ENCODE measurements at regions not wholly inside any gene's neighbourhood (a gene's known extent, or its start where the extent isn't known, plus 50 kb on each side); places are given as distances from the start of the nearest gene placed in this dataset.
A peak's percentile ranks its signal among the peaks of the same experiment; 100 is the strongest.

- no peak for DNase-seq
Observed at GRCh38 chr14:61953602-61954001, 191.4 kb downstream of the SNAPC1 start.

DNA sequence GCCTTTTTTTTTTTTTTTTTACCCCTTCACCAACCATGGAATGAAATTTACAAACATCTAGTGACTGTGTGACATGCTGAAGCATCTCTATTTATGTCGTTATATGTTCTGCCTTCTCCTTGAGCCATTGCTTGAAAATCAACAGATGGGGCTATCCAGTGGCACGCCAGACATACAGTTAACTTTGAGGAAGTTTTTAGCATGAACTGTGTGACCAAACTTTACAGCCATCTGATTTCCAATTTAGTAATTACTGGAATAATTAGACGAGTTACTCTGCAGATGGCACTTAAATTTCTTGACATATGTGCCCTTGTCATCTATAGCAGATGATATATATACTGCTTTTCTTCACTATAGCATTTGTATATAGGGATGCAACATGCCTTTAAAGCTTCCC, 192.1 kb downstream of the SNAPC1 start:
- DNase-seq: no peak

- DNase-seq: no peak
Observed at GRCh38 chr14:61956517-61956916, 194.3 kb downstream of the SNAPC1 start.

DNA sequence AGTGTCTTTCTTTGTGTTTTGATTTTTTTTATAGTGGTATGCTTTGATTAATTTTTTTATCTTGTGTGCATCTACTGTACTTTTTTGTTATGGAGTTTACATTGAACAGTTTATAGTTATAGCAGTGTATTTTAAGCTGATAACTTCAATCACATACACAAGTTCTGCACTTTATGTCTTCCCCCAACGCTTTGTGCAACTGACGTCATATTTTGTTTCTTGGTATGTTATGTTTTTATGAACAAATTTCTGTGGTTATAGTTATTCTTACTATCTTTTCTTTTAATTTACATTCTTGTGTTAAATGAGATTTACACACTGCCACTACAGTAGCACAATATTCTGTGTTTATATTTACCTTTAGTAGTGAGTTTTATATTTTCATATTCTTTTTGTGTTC, 197.1 kb downstream of the SNAPC1 start:
- no peak for DNase-seq

DNA sequence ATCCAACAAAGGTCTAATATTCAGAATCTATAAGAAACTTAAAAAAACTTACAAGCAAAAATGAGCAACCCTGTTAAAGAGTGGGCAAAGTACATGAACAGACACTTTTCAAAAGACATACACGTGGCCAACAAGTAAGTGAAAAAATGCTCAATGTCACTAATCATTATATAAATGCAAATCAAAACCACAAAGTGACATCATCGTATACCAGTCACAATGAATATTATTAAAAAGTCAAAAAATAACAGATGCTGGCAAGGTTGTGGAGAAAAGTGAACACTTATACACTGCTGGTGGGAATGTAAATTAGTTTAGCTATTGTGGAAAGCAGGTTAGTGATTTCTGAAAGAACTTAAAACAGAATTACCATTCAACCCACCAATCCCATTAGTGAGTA, 199.1 kb downstream of the SNAPC1 start:
- DNase-seq: no peak

GRCh38 chr14:61963926-61964325, 201.7 kb downstream of the SNAPC1 start:
- no peak for DNase-seq

- peak; percentile 57 for DNase-seq
Observed at GRCh38 chr14:61965030-61965745, 203.0 kb downstream of the SNAPC1 start.

- no peak for DNase-seq
Observed at GRCh38 chr14:61968207-61968606, 206.0 kb downstream of the SNAPC1 start.

DNA sequence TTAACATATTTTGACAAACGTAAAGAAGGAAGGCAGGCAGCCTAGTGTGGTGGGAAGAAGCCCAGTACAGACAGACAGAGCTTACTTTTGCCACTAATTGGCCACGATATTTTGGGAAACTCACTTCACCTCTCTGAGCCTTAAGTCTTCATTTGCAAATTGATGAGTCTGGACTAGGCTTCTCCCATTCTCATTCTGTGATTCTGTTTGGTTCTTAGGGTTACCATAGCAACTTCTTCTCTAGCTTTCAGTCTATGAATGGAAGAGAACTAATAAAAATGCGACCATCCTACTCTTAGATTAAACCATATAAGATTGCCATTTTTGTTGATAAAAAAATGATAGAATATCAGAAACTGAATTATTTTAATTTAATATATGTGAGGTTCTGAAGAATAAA, 210.5 kb downstream of the SNAPC1 start:
- no peak for DNase-seq

DNA sequence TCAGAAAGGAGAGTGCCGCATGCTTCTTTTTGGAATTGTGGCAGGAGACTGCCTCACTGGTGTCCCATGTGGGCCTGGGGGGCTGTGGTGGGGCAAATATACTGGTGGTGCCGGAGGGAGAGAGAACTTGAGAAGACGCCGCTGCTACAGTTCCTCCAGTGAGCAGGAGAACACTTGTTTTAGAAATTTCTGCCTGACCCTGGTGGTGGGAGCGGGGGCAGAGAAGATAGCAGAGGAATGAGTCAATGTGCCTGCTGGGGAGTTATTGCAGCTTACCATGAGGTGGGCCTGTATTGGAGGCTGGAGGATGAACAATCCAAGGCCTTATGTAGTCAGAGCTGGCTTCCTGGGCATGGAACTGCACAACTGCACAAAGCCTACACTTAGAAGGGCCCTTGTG, 211.8 kb downstream of the SNAPC1 start:
- peak; percentile 7 for DNase-seq

DNA sequence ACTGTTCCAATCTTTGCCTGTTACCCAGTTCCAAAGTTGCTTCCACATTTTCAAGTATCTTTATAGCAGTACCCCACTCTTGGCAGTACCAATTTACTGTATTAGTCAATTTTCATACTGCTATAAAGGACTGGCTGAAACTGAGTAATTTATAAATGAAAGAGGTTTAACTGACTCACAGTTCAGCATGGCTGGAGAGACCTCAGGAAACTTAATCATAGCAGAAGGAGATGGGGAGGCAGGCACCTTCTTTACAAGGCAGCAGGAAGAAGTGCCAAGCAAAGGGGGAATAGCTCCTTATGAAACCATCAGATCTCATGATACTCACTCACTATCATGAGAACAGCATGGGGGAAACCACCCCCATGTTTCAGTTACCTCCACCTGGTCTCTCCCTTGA, 215.0 kb downstream of the SNAPC1 start:
- no peak for DNase-seq

DNA sequence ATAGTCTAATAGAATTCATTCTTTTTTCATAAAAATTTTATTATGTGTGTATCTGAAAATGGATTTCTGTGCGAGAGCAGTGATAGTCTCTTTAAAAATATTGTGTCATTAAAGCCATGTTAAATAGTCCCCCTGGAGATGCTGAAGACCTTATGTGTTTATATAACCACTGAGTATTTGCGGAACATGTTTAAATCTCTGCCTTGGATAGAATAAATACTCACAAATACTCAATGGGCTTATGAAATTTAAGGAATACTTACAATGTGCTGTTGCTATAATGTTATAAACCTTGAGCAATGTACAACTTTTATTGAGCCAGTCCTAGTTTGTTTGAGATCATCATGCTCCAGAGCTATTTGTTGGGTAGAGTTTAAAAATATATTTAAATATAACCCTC, 226.0 kb downstream of the SNAPC1 start:
- no peak for DNase-seq

DNA sequence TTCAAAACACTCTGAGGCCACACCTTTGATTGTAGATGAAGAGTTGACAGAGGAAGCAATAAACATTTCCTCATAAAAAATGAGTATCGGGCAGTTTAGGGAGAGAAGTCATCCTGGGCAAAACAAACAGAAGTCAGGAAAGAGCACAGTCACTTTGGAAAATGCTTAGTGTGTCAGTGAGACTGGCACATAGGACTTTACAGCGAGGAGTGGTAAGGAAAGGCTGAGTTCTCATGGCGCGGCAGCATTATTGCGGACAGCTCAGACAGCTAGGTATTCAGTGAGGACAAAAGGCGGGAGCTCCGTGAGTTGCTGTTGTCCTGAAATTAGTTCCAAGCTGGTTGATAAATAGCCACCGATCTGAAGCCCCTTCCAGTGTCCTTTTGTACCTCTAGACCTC, 229.9 kb downstream of the SNAPC1 start:
- DNase-seq: no peak

GRCh38 chr14:61992926-61993325, 230.7 kb downstream of the SNAPC1 start:
- no peak for DNase-seq

- DNase-seq: no peak
Observed at GRCh38 chr14:61994589-61994988, 232.4 kb downstream of the SNAPC1 start.

DNA sequence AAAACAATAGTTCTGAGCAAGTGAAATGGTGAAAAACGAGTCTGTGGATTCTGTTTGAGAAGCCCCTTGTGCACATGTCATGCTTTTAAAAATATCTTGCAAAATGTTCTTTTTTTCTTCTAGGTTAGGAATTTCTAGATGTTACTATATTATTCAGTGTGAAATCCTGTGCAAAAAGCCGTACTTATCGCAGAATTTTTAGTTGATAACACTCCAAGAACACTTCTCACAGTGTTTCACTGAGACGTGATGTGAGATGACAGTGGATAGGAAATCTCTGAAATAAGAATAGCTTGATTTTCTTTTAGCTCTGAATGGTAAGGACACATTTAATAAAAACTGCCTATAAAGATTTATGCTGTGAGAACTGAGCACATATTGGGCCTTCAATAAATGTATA, 234.5 kb downstream of the SNAPC1 start:
- no peak for DNase-seq

DNA sequence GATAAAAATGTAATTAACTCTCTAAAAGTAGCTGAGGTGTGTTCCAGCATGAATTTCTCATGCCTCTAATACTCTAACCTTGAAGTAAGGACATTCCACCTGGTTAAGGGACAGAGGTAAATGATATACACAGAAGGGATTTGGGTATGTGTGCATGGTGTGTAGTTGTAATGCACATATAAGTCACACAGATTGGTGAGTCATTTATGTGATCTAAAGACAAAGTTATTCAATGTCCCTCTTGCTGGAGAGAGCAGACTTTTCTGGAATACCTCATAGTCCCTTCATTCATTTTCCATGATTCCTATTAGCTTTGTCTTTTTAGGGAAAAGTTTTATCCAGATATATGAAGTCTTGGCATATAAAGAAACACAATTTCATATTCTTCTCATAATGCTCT, 234.9 kb downstream of the SNAPC1 start:
- no peak for DNase-seq

DNA sequence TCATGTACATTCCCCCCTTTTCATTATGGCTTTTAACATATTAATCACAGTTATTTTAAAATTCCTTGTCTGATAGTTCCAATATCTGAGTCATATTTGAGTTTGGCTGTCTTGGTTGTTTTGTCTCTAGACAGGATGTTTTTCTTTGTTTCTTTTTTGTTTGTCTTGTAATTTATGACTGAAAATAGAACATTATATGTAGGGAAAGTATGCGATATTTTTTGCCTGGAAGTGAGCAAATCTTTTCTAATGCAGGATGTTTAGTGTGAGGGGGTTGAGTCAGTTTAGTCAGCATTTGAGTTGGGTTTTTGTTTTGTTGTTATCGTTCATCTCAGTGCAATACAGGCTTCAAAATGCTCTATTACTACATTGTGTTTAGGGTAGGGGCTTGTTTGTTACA, 239.7 kb downstream of the SNAPC1 start:
- DNase-seq: no peak

- DNase-seq: no peak
Observed at GRCh38 chr14:62002642-62003041, 240.4 kb downstream of the SNAPC1 start.

GRCh38 chr14:62003701-62004100, 241.5 kb downstream of the SNAPC1 start:
- DNase-seq: no peak

DNA sequence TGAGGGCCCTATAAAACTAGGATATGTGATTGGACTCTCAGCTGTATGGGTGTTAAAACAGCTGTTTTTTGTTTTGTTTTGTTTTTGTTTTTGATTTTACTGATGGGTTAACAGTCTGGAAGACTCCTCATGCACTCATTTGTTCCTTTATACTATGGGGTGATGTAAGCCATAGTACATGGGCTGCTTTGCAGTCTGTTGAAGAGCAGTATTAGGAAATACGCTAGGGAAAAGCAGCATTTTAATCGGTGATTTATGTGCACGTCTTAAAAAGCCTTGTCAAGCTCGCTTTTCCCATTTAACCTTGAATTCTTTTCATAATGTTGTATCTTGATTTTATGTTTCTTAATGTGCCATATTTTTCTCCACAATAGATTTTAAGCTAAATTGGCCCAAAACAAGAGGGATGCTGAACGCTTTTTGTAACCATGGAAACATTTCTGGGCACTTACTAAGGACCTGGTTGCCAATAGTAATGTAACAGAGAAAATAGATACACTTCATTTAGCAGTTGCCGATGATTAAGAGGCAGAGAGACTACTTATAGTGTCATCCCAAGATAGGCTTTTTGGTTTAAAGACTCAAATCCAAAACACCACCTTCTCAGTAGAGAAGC, 244.0 kb downstream of the SNAPC1 start:
- no peak for DNase-seq

DNA sequence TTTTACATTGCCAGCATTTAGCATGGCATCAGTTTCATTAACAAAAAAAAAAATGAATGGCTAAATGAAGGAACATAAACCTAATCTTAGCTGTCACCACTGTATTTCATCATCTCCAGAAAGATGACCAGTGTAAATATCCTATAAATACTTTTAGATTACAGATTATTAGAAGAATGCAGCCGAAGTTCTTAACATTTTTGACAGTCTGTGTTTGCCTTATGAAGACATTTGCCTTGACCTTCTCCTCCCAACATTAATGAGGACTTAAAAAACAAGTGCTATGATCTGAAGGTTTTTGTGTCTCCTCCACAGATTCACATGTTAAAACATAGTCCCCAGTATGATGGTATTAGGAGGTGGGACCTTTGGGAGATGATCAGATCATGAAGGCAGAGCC, 253.0 kb downstream of the SNAPC1 start:
- no peak for DNase-seq

DNA sequence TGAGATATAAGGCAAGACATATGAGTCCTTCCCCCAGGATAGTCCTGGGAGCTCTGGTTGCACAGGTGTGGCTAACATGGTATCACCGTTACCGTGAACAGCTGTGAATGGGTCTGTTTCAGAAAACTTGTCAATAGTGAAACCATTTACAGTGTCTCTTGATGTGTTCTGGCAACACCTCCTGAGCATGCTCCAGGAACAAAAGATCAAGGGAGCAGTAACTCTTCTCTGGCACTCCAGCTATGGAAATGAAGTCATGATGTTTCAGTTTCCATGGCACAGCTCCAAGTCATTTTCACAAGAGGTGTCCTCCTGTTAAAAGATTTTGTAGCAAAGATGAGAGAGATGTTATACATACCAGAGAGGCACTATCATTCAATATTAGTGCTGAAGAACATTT, 253.7 kb downstream of the SNAPC1 start:
- no peak for DNase-seq

GRCh38 chr14:62017651-62018230, 255.5 kb downstream of the SNAPC1 start:
- DNase-seq: no peak

DNA sequence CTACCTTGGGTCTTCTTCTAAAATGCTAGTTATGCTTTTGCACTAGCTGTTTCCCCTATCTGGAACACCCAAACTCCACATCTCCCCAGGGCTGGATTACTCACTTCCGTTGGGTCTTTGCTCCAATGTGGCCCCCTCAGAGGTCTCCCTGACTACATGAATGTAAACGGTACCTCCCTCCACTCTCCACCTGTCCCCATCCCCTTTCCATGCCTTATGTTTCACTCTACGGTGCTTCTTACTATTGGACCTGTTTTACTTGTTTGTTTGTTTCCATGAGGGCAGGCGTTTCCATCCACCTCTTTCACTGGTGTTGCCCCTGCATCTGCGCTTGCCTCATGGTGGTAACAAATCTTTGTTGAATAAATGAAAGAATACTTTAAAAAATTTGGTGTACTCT, 256.4 kb downstream of the SNAPC1 start:
- no peak for DNase-seq

All from amniotic stem cell (primary cell).